ENCODE measurements at regions not wholly inside any gene's neighbourhood (a gene's known extent, or its start where the extent isn't known, plus 50 kb on each side); places are given as distances from the start of the nearest gene placed in this dataset.

GRCh38 chr21:38121888-38122720 lies 134.7 kb upstream of the KCNJ15 start:
- Histone ChIP-seq H3K9ac (ENCODE audit: low read depth in 1 of 2, low read length in 2 of 2) (no peak overlapping the region), H3K36me3 (ENCODE audit: control insufficient read depth in 4 of 4, insufficient read depth in 3 of 4, low read depth in 1 of 4, low read length in 3 of 4) (no peaks in the 10 kb centered on the region), H3K27me3 (ENCODE audit: control insufficient read depth in 4 of 4, insufficient read depth in 4 of 4, low read length in 3 of 4) (no peaks in the 10 kb centered on the region), H3K4me1 (ENCODE audit: control insufficient read depth in 4 of 4, insufficient read depth in 4 of 4, low read length in 3 of 4) (no peaks in the 10 kb centered on the region), H3K27ac (ENCODE audit: low read depth in 1 of 2, low read length in 2 of 2) (no peak overlapping the region), H3K9me3 (ENCODE audit: control insufficient read depth in 4 of 4, low read length in 3 of 4) (no peaks in the 10 kb centered on the region), H3K4me3 (ENCODE audit: low read depth in 1 of 3, low read length in 3 of 3) (no peak overlapping the region)
- TF ChIP-seq YY1 (IDR thresholded peaks at IDR 0.05) (no peak), FOXA1 (IDR thresholded peaks at IDR 0.05) (no peak), CTCF (IDR thresholded peaks at IDR 0.05; ENCODE audit: low read depth, low read length, missing input control) (no peak), NR2F2 (IDR thresholded peaks at IDR 0.05) (no peak), GABPA (IDR thresholded peaks at IDR 0.05 in 1 of 2, conservative IDR thresholded peaks at IDR 0.05 in 1 of 2) (no peak), SP1 (IDR thresholded peaks at IDR 0.05) (no peak), MAX (IDR thresholded peaks at IDR 0.05) (no peak), HNF4A (conservative IDR thresholded peaks at IDR 0.05) (no peak), FOXA2 (IDR thresholded peaks at IDR 0.05) (no peak), EGR1 (IDR thresholded peaks at IDR 0.05; ENCODE audit: low read depth in 2 of 2) (no peak), ZBTB33 (IDR thresholded peaks at IDR 0.05) (no peak), HNF4G (IDR thresholded peaks at IDR 0.05) (no peak), TAF1 (conservative IDR thresholded peaks at IDR 0.05) (no peak)
- TF ChIP-seq, protein P1, sequence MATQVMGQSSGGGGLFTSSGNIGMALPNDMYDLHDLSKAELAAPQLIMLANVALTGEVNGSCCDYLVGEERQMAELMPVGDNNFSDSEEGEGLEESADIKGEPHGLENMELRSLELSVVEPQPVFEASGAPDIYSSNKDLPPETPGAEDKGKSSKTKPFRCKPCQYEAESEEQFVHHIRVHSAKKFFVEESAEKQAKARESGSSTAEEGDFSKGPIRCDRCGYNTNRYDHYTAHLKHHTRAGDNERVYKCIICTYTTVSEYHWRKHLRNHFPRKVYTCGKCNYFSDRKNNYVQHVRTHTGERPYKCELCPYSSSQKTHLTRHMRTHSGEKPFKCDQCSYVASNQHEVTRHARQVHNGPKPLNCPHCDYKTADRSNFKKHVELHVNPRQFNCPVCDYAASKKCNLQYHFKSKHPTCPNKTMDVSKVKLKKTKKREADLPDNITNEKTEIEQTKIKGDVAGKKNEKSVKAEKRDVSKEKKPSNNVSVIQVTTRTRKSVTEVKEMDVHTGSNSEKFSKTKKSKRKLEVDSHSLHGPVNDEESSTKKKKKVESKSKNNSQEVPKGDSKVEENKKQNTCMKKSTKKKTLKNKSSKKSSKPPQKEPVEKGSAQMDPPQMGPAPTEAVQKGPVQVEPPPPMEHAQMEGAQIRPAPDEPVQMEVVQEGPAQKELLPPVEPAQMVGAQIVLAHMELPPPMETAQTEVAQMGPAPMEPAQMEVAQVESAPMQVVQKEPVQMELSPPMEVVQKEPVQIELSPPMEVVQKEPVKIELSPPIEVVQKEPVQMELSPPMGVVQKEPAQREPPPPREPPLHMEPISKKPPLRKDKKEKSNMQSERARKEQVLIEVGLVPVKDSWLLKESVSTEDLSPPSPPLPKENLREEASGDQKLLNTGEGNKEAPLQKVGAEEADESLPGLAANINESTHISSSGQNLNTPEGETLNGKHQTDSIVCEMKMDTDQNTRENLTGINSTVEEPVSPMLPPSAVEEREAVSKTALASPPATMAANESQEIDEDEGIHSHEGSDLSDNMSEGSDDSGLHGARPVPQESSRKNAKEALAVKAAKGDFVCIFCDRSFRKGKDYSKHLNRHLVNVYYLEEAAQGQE (IDR thresholded peaks at IDR 0.05): no peak
- DNase-seq (ENCODE audit: low spot score): no peak
- 89% methylated on average over 7 of the region's 7 CpGs for WGBS

DNA sequence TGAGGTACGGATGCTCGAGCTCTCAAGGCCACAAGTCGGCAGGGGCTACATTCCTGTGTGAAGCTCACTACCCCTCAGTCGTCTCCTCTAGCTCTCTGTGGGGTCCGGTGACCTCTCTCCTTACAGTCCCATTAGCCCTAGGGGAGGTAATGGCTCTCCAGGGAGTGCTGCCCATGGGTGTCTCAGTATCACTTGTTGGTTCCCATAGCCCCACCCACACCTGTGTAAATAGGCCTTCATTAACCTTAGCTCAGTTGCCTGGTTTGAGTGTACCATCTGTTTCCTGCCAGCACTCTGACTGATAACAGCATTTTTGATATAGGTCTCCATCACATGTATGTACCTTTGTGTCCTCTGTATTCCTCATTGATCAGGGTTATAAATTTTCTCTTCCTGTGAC lies 133.2 kb upstream of the KCNJ15 start:
- no peak overlapping the region for H3K27ac ChIP-seq (ENCODE audit: low read depth in 1 of 2, low read length in 2 of 2)
- TF ChIP-seq MAX (IDR thresholded peaks at IDR 0.05) (no peak), CTCF (IDR thresholded peaks at IDR 0.05; ENCODE audit: low read depth, low read length, missing input control) (no peak), HNF4G (IDR thresholded peaks at IDR 0.05) (no peak), NR2F2 (IDR thresholded peaks at IDR 0.05) (no peak), HNF4A (conservative IDR thresholded peaks at IDR 0.05) (no peak), ATF3 (IDR thresholded peaks at IDR 0.05) (no peak)
- no peak overlapping the region for H3K9ac ChIP-seq (ENCODE audit: low read depth in 1 of 2, low read length in 2 of 2)
- H3K36me3 ChIP-seq (ENCODE audit: control insufficient read depth in 4 of 4, insufficient read depth in 3 of 4, low read depth in 1 of 4, low read length in 3 of 4): no peaks in the 10 kb centered on the region
- WGBS: 91% methylated on average over 5 of the region's 5 CpGs
- no peaks in the 10 kb centered on the region for H3K4me1 ChIP-seq (ENCODE audit: control insufficient read depth in 4 of 4, insufficient read depth in 4 of 4, low read length in 3 of 4)
- no peaks in the 10 kb centered on the region for H3K9me3 ChIP-seq (ENCODE audit: control insufficient read depth in 4 of 4, low read length in 3 of 4)
- H3K27me3 ChIP-seq (ENCODE audit: control insufficient read depth in 4 of 4, insufficient read depth in 4 of 4, low read length in 3 of 4): no peaks in the 10 kb centered on the region
- H3K4me3 ChIP-seq (ENCODE audit: low read depth in 1 of 3, low read length in 3 of 3): no peak overlapping the region
- DNase-seq (ENCODE audit: low spot score): no peak
